ENCODE measurements at regions not wholly inside any gene's neighbourhood (a gene's known extent, or its start where the extent isn't known, plus 50 kb on each side); places are given as distances from the start of the nearest gene placed in this dataset.

DNA sequence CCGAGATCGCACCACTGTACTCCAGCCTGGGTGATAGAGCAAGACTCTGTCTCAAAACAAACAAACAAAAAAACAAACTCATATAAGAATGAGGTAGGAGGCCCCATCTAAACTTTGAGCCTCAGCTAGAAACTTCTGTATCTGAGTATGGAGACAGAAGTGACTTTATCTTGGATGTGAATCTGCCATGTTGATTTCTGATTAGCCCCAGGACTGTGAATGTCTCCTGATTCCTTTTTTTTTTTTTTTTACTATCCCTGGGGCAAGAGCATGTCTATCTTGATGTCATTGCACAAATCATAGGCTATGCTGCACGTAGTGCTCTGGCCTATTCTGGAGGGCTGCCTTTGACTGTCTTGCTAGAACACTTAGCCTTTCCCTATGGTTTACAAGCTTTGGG lies 211.0 kb downstream of the PTPRU start:
- DNase-seq (ENCODE audit: extremely low read depth in 1 of 2, low read depth in 1 of 2) = no peak

- no peak for DNase-seq (ENCODE audit: extremely low read depth in 1 of 2, low read depth in 1 of 2)
These were observed 208.7 kb downstream of the PTPRU start for GRCh38 chr1:29444782-29445729.

DNA sequence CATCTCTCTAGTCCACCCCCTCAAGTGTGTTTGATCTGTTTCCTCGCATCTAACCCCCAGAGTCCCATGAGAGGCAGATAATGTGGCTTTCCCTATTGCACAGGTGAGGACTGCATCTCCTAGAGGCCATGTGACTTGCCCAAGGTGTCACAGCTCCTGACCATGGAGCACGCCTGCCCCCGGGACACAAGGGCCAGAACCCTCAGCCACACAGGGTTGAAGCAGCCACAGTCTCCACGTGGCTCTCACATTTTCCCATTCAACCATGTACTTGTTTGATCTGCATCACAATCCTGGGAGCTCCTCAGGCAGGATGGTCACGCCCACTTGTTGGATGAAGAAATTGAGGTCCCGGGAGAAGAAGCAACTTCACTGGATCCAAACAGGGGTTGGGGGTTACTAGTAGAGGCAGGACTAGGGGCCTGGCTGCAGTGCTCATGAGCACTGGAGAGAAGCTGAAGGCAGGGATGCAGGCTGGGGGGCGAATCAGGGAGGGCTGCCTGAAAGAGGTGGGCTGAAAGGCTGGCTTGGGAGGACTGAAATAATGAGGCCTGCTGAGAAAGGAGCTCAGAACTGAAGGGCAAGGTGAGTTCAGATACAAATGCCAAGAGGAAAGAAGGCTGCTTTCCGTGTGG lies 207.9 kb downstream of the PTPRU start:
- DNase-seq (ENCODE audit: extremely low read depth in 1 of 2, low read depth in 1 of 2) = no peak

DNA sequence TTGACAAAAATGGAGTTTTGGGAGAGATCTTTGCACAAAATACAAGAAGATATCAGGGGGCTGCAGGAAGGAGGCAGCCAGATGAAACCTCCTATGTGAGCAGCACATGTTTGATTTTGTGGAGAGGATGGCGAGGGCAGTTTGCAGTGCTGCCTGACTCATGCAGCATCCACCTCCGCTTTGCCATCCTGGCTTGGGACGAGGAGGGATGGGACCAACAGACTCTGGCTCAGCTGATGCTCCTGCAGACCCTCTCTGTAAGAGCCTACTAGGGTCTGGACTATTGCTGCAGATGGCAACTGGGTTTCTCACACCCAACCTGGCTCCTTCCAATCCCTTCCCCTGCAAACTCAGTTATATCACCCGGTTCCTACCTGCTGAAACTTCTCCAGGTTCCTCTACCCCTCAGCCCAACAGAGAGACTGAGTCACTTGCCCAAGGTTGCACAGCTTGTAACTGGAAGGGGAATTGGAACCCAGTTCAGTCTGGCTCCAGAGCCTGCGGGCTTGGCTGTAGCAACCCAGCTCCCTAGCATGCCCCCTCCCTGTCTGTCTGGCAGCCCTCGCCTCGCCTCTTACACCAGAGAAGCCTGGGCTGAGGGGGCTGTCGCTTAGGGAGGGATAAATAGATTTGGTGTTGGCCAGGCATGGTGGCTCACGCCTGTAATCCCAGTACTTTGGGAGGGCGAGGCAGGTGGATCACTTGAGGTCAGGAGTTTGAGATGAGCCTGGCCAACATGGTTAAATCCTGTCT lies 205.8 kb downstream of the PTPRU start:
- no peak for DNase-seq (ENCODE audit: extremely low read depth in 1 of 2, low read depth in 1 of 2)

- DNase-seq (ENCODE audit: extremely low read depth in 1 of 2, low read depth in 1 of 2) = no peak
These were observed 203.3 kb downstream of the PTPRU start for GRCh38 chr1:29439615-29440014.

GRCh38 chr1:29438991-29439390 lies 202.7 kb downstream of the PTPRU start:
- no peak for DNase-seq (ENCODE audit: extremely low read depth in 1 of 2, low read depth in 1 of 2)

DNA sequence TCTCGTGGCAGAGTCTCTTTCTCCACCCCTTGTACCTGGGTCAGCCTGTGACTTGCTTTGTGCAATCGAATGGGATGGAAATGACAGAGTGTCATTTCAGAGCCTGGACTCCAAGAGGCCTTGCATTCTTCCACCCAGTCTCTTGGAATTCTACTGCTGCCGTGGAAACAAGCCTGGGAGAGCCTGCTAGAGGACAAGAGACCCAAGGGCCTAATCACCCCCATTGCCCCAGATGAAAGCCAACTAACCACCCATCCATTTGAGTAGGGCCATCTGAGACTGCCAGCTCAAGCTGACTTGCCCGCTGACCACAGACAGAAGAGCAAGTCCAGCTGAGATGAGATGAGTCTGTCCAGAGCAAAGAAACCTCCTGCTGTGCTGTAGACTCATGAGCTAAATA lies 201.6 kb downstream of the PTPRU start:
- no peak for DNase-seq (ENCODE audit: extremely low read depth in 1 of 2, low read depth in 1 of 2)

DNA sequence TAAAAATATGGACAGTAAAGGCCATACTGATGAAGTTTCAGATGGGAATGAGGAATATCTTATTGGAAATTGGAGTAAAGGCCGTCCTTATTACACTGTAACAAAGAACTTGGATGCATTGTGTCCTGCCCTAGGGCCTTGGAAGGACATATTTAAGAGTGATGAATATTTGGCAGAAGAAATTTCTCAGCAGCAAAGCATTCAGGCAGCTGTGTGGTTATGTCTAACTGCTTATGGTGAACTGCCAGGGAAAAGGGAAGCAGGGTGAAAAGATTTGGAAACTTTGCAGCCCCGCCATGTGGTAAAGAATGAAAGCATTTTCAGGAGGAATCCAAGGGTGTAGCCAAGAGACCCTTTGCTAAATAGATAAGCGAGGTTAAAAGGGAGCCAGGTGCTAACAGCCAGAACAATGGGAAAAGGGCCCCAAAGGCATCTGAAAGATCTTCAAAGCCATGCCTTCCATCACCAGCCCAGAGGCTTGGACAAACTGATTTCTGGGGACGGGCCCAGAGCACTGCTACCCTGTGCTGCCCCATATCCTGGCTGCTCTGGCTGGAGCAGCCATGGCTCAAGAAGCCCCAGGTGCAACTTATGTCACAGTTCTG lies 200.0 kb downstream of the PTPRU start:
- DNase-seq (ENCODE audit: extremely low read depth in 1 of 2, low read depth in 1 of 2) = no peak

GRCh38 chr1:29433830-29434229 lies 197.5 kb downstream of the PTPRU start:
- DNase-seq (ENCODE audit: extremely low read depth in 1 of 2, low read depth in 1 of 2) = no peak

- DNase-seq (ENCODE audit: extremely low read depth in 1 of 2, low read depth in 1 of 2) = no peak
These were observed 194.8 kb downstream of the PTPRU start for GRCh38 chr1:29431138-29431537.

- DNase-seq (ENCODE audit: extremely low read depth in 1 of 2, low read depth in 1 of 2) = no peak
These were observed 193.3 kb downstream of the PTPRU start for GRCh38 chr1:29429656-29430055.

DNA sequence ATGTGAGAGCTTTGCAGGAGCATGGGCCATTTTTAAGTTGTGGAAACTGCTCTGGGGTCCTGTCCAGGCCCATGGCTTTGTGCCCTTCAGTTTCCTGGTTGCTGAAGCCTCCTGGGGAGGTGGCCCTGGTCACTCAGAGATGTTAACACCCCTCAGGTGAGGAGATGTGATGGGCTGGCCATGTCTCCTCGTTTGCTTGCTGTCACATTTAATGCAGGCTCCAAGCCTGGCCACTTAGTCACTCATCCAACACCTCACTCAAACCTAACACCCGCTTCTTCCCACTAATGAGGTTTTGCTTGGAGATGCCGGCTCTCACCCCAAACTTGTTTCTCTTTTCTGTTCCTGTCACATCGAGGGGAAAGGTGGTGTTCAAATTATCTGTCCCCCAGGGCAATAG lies 192.7 kb downstream of the PTPRU start:
- no peak for DNase-seq (ENCODE audit: extremely low read depth in 1 of 2, low read depth in 1 of 2)

DNA sequence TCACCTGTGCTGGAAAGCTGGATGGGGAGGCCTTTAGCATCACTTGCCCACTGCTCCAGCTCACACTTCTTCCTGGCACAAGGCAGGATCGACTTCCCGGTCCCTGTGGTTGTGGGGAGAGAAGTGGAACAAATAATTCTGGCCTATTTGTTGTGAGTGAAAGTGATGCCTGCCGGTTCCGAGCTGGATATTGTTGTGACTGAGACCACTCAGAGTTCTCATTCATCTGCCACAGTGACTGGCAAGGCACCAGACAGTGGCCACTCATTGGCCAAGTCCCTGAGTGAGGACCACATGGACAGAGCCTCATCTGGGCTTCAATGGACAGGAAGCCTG lies 191.9 kb downstream of the PTPRU start:
- no peak for DNase-seq (ENCODE audit: extremely low read depth in 1 of 2, low read depth in 1 of 2)

DNA sequence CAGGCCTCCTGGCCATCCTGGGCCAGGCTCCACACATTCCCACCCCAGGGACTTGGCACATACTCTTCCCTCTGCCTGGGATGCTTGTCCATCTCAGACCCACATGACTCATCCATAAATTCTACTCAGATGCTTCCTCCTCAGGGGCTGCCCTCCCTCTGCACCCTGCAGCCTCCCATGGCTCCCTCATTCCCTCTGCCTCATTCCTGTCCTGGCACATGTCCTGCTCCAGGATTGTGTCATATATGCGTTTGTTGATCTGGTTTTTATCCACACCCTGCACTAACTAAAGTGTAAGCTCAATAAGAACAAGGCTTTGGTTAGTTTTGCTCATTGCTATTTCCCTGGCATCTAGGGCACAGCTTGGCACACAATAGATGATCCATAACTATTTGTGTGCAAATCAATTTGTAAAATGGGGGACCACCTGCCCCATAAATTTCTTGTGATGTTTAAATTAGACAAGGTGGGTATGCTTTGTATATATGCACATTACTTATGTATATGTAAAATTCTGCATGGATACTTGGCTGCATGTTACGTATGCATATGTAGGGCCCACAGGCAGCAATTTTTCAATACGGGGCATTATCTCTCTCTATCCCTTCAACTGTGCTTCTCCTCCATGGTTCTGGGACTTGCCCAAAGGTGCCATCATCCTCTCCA lies 191.4 kb downstream of the PTPRU start:
- DNase-seq (ENCODE audit: extremely low read depth in 1 of 2, low read depth in 1 of 2) = no peak

- DNase-seq (ENCODE audit: extremely low read depth in 1 of 2, low read depth in 1 of 2) = no peak
These were observed 190.5 kb downstream of the PTPRU start for GRCh38 chr1:29426701-29427279.

GRCh38 chr1:29425631-29426030 lies 189.3 kb downstream of the PTPRU start:
- DNase-seq (ENCODE audit: extremely low read depth in 1 of 2, low read depth in 1 of 2) = no peak

DNA sequence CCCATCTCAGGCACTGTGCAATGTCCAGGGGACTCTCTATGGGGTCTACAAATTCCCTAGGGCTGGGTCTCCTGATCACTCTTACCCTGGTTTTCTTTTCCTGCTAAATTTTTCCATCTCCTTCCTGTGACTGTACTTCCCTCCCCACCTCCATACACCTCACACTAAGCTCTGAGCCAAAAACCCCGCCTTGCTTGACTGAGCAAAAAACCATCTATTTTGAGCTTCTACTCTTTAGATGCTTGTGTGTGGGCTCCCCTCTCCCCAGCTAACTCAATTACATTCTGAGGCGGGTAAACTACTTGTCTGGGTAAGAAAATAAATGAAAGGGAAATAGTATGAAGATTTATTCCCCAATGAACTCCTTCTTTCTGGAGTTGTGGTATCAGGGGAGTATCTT lies 187.9 kb downstream of the PTPRU start:
- DNase-seq (ENCODE audit: extremely low read depth in 1 of 2, low read depth in 1 of 2) = no peak

GRCh38 chr1:29420202-29420601 lies 183.9 kb downstream of the PTPRU start:
- DNase-seq (ENCODE audit: extremely low read depth in 1 of 2, low read depth in 1 of 2) = no peak

DNA sequence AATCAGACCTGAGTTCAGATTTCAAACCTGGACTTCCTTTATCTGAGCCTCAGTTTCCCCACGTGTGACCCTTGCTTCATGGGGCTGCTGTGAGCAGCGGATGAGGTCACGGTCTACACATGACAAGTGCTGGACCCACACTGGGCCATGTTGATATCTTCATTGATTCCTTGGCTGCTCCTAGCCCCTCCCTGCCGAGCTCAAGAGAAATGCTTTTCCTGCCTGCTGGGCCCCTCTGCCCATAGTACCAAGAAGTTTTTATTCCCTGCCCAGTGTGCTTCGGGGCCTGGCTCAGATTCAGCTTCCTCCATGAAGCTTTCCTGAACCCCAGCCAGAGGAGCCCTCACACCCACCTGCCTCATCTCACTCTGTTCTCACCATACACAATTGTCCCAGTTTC lies 181.6 kb downstream of the PTPRU start:
- DNase-seq (ENCODE audit: extremely low read depth in 1 of 2, low read depth in 1 of 2) = no peak

DNA sequence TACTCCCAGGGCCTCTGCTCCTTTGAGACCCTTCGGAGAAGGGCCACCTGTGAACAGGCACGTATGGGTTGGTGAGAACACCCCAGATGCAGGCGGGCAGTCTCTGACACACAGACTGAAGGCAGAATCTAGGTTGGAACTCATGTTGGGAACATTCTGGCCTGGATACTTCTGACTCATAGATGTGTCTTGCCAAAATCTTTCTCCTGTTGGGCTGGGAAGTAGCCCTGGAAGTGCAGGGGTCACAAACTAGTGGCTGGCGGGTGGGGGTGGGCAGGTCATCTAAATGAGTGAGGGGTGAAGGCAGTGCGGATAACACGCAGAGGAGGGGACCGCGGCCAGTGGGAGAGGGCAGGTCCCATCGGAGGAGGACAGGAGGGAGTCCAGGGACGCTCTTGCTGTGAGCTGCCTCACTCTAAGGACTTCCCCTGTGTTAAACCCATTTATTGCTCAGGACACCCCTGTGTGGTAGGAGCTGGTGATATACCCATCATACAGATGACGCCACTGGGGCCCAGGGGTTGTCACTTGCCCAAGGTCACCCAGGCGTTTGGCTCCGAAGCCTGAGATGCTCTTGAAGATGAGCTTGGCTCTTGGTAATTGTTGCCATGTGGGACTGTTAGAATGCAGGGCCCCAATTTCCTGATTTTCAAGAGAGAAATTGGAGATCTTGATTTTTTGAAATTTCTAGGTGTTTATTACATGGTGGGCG lies 181.0 kb downstream of the PTPRU start:
- DNase-seq (ENCODE audit: extremely low read depth in 1 of 2, low read depth in 1 of 2) = no peak
